ENCODE measurements at regions not wholly inside any gene's neighbourhood (a gene's known extent, or its start where the extent isn't known, plus 50 kb on each side); places are given as distances from the start of the nearest gene placed in this dataset.

DNA sequence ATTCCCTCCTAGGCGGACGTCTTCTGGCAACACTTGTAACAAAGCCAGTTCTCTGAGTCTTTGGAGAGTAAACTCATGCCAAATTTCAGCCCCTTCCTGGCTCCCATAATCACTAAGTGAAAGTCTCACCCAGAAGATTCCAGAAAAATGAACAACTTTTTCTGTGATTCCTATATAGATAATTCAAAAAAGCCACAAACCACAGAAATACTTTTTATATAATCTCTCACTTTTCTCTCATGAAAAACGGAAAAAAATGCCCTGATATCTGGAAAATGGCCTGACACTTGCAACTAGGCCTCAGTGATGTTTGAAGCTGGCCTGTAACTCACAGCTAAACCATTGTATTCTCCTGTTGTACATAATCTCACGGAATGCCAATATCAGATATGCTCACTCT, 296.2 kb downstream of the HTR7 start:
- TF ChIP-seq, protein P1, sequence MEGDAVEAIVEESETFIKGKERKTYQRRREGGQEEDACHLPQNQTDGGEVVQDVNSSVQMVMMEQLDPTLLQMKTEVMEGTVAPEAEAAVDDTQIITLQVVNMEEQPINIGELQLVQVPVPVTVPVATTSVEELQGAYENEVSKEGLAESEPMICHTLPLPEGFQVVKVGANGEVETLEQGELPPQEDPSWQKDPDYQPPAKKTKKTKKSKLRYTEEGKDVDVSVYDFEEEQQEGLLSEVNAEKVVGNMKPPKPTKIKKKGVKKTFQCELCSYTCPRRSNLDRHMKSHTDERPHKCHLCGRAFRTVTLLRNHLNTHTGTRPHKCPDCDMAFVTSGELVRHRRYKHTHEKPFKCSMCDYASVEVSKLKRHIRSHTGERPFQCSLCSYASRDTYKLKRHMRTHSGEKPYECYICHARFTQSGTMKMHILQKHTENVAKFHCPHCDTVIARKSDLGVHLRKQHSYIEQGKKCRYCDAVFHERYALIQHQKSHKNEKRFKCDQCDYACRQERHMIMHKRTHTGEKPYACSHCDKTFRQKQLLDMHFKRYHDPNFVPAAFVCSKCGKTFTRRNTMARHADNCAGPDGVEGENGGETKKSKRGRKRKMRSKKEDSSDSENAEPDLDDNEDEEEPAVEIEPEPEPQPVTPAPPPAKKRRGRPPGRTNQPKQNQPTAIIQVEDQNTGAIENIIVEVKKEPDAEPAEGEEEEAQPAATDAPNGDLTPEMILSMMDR (IDR thresholded peaks at IDR 0.05; ENCODE audit: insufficient read depth, low read length, poor library complexity, severe bottlenecking) = no peak
- TF ChIP-seq EZH2phosphoT487 (conservative IDR thresholded peaks at IDR 0.05; ENCODE audit: low read length) = no peak

Measured in SU-DHL-6 (cell line).